HG02852 (cell line): ENCODE measurements at regions not wholly inside any gene's neighbourhood (a gene's known extent, or its start where the extent isn't known, plus 50 kb on each side); places are given as distances from the start of the nearest gene placed in this dataset.
"Not testable (repeated sequence)": the region's sequence is repeated elsewhere in the genome, so short reads cannot be mapped to it uniquely, and the experiment has no call there.

Source experiments
- ATAC-seq: cut with Tn5 transposase; IDR thresholded peaks from one replicate; pipeline ENCODE4 v1.9.1; 2021; ENCODE audit warnings: mild to moderate bottlenecking, moderate library complexity; ENCODE audit not compliant: unreplicated experiment

DNA sequence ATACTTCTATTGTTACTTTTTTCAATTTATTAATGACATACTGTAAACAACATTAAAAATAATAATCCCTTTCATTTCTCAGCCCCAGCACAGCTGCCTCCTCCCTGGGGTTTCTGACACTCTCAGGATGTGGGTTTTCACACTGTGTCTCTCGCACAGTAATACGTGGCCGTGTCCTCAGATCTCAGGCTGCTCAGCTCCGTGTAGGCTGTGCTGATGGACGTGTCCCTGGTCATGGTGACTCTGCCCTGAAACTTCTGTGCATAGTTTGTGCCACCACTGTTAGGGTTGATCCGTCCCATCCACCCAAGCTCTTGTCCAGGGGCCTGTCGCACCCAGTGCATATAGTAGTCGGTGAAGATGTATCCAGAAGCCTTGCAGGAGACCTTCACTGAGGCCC lies 159.9 kb downstream of the POTEB start:
- ATAC-seq = peak; percentile 26

DNA sequence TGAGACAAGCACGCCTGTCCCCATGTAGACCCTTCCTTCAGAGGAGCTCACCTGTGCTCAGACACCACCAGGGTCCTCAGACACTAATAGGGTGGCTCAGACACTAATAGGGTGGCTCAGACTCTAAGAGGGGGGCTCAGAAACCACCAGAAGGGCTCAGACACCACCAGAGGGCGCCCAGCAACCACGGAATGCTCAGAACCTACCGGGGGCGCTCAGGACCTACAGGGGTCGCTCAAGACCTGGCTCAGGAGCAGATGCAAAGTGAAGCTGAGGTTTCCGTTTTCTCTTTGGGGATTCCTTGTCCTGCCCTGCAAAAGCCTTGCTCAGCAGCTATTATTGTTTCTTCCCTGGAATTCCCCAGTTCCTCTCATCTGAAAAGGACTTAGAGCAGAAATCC lies 172.1 kb downstream of the POTEB start:
- peak; percentile 98 for ATAC-seq

DNA sequence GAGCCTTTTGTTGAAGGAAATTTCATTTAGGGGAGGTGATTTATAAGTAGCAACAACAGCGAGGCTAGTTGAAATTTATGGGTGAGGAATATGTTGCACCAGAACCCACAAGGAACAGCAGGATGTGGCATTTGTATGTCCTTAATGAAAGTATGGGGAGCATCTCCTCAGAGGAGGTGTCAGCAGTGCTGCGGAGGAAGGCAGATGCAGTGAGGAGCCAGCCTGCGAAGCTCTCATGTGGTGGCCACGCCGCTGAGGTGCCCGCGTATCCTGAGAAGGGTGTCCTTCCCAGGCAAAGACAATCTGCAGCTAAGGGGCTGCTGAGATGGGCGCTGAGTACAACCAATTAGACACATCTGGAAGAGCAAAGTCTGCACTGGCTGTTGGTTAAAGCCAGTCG lies 178.9 kb downstream of the POTEB start:
- not testable (repeated sequence) for ATAC-seq

DNA sequence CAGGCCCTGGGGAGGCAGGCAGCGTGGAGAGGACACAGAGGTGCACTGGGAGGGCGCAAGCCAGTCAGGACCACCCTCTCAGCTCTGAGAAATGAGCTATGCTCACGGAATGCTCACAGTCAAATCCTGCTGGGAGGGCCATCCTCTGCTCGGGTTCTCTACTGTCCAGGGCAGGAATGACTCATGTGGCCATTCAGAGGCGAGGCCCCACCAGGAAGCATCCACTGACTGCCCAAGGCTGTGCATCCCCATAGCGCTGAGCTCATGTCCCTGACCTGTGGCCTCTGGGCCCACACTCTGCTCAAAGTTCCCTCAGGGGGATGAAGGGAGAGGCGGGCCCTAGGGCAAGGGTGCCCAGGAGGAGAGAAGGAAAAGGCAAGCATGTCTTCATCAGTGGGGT lies 182.4 kb downstream of the POTEB start:
- not testable (repeated sequence) for ATAC-seq

DNA sequence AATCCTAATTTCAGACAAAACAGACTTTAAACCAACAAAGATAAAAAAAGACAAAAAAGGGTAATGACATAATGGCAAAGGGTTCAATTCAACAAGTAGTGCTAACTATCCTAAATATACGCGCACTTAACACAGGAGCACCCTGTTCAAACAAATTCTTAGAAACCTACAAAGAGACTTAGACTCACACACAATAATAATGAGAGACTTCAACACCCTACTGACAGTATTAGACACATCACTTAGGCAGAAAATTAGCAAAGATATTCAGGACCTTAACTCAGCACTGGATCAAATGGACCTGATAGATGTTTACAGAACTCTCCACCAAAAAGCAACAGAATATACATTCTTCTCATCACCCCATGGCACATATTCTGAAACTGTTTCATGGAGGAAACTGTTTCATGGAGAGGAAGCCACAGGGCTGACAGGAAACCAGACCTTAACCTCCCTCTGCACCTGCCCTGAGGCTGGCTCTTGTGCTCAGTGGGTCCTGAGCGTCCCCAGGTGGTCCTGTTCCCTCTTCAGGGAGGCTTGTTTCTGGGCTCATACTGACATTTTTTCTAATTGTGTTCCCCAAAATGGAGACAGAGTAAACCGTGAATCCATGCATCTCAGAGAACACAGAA lies 184.9 kb downstream of the POTEB start:
- not testable (repeated sequence) for ATAC-seq

DNA sequence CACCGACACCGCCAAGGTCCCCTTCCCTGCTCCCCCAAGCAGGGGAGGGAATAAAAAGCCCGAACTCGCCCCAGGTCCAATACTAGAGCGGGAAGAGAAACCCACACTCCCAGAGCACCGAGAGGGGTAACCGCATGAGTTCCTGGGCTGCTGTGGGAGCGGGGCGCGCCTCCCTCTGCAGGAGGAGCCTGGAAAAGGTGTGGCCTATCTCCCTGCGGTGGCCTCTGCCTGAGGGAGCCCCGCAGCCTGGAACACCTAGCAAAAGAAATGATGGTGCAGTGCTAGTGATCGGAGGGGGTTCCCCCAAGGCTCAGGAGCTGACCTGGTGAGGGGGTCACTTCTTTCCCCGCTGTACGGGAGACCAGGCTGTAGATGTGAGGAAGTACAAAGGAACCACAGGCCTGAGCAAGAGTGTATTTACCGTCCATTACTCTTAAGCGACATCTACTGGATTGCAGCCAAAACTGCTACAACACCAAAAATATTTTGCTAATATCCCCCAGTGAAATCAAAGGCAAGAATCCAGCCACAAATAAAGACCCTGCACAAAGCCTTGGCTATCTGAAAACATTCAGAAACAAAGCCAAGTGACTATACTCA lies 216.6 kb upstream of the POTEB3 start:
- ATAC-seq = peak; percentile 87

DNA sequence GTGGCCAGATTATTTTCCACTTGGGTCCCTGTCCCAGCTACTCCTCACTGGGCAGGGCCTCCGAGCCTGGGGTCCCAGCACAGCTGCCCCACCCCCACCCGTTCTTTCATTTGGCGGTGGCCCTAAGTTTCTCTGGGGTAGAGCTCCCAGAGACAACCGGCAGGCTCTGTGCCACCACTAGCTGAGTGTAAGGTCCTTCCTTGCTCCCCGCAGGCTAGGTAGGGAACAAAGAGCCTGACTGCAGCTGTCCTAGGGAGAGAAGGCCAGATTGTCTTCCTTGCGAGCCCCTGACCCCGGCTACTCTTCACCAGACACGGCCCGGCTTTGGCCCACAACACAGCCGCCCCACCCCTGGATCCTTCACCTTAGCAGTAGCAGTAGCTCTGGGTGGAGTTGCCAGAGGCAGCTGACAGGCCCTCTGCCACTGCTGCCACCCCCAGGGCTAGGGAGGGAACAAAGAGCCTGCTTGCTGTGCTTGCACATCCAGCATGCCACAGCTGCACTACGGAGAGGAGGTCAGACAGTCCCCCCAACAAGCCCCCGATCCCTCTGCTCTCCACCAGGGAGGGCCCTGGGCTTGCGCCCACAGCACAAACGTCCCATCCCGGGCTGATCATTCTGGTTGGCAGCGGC lies 215.9 kb upstream of the POTEB3 start:
- ATAC-seq = peak; percentile 19

DNA sequence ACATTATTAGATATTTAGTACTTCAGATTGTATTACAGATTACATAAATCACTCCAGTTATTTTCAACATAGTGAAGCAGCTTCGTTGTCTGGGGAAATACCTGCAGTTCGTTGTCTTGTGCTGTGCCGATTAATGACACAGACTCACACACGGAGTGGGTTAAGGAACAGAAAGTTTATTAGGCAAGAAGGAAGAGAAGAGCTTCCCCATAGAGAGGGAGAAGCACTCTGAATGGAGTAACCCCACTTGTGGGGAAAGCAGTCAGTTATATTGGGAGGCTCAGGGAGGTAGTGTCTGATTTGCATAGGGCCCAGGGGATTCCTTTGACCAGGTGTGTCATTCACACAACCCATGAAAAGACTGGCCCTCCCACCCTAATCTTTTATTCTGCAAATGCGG lies 213.4 kb upstream of the POTEB3 start:
- not testable (repeated sequence) for ATAC-seq

DNA sequence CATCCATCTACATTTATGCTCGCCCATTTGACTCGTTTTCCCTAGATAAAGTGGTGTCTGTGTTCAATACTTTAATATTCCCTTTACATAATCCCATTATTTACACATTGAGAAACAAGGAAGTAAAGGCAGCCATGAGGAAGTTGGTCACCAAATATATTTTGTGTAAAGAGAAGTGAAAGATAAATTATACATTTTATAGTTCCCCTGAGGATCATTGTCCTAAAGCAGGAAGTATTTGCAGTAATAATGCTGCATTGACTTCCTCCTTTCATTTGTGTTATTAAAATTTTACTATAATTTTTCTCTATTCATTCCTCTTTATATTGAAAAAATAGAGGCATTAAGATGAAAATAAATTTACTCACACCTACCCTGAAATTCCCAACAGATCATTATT lies 198.5 kb upstream of the POTEB3 start:
- not testable (repeated sequence) for ATAC-seq

DNA sequence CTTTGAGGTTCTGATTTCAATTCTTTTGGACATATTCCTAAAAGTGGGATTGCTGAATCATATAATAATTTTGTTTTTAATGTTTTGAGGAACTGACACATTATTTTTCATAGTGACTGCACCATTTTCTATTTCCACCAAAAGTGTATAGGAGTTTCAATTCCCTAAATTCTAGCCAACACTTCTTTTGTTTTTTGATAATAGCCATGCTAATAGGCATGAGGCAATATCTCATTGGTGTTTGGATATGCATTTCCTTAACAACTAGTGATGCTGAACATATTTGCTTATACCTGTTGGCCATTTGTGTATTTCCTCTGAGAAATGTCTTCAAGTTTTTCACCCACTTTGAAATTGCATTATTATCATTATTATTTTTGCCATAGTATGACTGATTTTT lies 186.4 kb upstream of the POTEB3 start:
- not testable (repeated sequence) for ATAC-seq

DNA sequence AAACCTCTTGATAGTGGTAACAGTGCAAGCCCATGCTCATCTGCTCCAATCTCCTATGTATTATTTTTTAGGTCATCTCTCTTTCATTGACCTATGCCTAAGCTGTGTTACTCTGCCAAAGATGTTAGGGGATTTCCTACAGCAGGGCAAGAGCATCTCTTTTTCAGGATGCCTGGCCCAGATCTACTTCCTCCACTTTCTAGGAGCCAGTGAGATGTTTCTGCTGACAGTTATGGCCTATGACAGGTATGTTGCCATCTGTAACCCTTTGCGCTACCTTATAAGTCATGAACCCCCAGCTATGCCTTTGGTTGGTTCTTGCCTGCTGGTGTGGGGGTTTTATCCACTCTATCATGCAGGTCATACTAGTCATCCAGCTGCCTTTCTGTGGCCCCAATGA lies 168.9 kb upstream of the POTEB3 start:
- ATAC-seq = not testable (repeated sequence)

DNA sequence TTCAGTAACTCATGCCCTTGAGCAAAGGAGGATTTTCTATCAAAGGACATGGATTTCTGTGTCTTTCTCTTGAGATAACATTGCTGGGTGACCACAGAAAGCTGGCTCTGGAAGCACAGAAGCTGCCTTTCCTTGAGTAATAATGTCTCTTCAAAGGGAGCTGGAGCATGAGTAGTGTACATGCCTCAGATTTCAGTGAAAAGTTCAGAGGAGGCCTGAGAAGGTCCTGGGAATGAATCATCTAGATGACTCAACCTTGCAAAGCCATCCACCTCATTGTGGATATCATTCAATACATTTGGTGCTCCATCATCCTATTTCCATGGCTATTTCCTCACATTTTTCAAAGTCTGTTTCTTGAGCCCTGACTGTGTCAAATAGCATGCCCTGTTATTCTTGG lies 125.1 kb upstream of the POTEB3 start:
- ATAC-seq = not testable (repeated sequence)

DNA sequence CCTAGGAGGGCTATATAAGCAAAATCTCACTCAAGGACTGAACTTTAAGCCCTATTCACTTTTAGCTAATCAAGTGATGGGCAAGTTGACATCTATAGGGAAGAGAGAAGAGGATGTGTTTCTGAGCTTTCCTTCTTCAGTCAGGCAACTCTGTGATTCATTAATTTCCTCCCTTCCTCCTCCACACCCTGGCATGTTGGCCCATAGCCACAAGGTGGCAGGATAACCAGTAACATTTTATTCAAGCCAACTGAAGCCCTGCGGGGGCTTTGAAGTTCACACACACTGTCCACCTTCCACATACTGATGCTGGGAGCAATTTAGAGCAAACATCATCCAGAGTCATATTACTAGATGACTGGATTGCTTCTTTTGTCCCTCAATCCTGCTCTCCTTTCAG lies 111.5 kb upstream of the POTEB3 start:
- not testable (repeated sequence) for ATAC-seq

DNA sequence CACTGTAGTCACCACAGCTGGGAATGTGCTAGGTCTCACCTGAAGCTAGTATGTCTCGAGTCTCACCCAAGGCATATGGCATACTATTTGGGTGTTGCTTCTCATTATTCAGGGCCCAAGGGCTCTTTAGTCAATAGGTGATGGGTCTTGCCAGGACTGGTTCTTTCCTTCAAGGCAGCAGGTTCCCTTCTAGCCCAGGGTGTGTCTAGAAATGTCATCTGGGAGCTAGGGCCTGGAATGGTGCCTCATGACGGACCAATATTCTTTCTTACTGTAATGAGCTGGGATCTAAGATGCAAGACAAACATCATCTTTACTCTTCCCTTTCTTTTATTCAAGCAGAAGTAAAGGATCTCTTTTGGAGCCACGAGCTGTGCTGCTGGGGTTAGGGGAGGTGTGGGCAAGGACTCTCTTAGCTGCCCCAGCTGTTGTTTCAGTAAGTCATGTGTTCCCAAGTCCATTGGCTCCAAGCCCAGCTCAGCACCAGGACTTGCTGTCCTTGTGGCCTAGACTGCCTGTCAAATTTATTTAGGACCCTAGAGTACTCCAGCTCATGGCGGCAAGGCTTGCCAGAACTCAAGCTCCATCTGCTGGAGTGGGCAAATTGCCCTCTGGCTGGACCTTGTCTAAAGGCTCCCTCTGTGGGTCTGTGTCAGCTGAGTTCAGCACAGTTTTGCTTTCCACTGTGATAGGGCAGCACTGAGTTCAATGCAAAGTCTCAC lies 106.0 kb upstream of the POTEB3 start:
- not testable (repeated sequence) for ATAC-seq

DNA sequence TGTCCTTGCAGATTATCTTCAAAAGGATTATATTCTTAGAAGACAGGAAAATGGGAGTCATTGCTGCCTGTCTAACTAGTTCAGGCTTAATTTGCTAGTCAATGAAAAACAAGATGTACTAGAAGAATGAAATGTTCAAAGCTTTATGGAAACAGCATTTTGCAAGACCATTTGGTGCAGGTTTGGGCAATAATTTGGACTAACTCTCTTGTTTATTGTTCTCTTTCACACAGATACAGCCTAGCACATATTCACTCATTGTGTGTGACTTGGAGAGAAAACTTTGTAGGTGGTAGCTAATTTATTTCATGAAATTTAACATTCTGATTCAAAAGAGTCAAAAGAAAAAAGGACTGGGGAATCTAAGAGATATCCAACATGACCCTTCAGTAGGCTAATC lies 92.5 kb upstream of the POTEB3 start:
- not testable (repeated sequence) for ATAC-seq

DNA sequence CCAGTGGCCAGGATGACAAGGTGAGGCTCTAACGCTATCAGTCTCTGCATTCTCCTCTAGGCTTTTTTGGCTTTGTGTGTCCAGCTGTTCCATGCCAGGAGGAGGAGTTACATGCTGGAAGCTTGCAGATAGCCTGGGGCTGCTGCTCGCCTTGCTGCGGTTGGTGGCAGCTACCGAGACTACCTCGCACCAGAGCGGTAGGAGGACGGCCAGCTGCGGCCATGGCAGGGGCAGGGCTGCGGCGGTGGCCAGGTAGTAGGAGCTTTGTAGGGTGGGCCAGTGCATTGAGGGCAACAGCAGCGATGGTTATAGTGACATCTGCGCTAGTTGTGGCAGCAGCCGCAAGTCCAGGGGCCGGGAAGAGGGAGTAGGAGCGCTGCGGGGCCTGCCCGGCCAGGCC lies 75.9 kb upstream of the POTEB3 start:
- not testable (repeated sequence) for ATAC-seq

DNA sequence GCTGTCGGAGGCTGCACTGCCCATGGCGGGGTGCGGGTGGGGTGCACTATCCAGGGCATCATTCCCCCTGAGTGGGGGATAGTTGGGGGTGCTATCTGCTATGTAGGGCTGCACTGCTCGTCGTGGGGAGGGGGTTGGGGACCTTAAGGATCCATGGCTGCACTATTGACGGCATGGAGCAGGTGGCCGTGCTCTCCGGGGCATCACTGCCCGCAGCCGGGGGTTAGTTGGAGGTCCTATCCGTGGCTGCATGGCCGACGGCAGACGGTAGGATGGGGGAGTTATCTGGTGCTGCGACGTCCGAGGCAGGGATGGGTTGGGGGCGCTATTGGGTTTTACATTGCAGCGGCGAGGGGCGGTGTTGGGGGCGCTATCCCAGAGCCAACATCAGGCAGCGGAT lies 75.0 kb upstream of the POTEB3 start:
- not testable (repeated sequence) for ATAC-seq

DNA sequence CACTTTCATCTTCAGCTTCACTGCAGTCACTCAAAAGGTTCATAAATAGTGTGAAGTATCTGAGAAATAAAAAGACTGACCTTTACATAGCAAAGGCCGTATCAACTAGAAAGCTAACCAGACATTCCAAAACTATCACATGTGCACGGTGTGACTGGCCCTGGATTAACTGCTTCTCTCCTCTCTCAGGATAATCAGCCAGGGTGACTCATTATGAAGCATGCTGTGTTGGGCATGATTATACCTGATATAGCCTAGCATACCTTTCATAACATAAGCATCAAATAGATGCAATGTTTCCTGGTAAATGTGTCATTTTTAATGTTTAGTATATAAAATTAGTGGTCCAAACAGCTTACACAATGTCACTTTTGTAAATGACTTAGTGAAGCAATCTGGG lies 62.7 kb upstream of the POTEB3 start:
- ATAC-seq = not testable (repeated sequence)
